PC-9 (cell line): ENCODE measurements at regions not wholly inside any gene's neighbourhood (a gene's known extent, or its start where the extent isn't known, plus 50 kb on each side); places are given as distances from the start of the nearest gene placed in this dataset.

Experiments
- BruUV-seq: library from RNA; stranded (reverse); fragments of 400-500 nt; replicated peaks from 2 replicates; lab custom pipeline; 2021; lab: Mats Ljungman, UMichigan
- CTCF ChIA-PET: fragments of 300-600 bp; sonication (Branson Sonifier 250); formaldehyde crosslinking; loops from one replicate; lab custom pipeline; 2022; ENCODE audit warnings: antibody characterized with exemption; lab: Charles Lee
- POLR2A ChIA-PET: fragments of 300-600 bp; sonication (Branson Sonifier 250); formaldehyde crosslinking; loops from one replicate; lab custom pipeline; 2022; ENCODE audit warnings: antibody characterized with exemption; ENCODE audit not compliant: unreplicated experiment; lab: Charles Lee
- DNase-seq, 2 experiments: peaks; one replicate each; pipeline versions ENCODE4 v3.0.0 to v3.0.0-alpha.2; 2015 to 2022; ENCODE audit warnings: mixed read lengths in 1 of 2
- H2AFZ ChIP-seq: fragments of 200-600 bp; sonication (generic); 2 replicates; pipeline ENCODE4 v1.8.1; 2017; ENCODE audit warnings: antibody characterized with exemption
- H3F3A ChIP-seq: fragments of 200-600 bp; sonication (generic); 2 replicates; pipeline ENCODE4 v1.8.1; 2017; ENCODE audit warnings: antibody characterized with exemption, mild to moderate bottlenecking, low read depth; ENCODE audit not compliant: insufficient read depth
- H3K27ac ChIP-seq: fragments of 200-600 bp; sonication (generic); 2 replicates; pipeline ENCODE4 v1.6.1; 2016; ENCODE audit warnings: mixed run types
- H3K27me3 ChIP-seq: fragments of 200-600 bp; sonication (generic); 2 replicates; pipeline ENCODE4 v1.6.1; 2016; ENCODE audit warnings: low read depth, mixed run types; ENCODE audit not compliant: insufficient read depth
- H3K36me3 ChIP-seq: fragments of 200-600 bp; sonication (generic); 2 replicates; pipeline ENCODE4 v1.6.1; 2016; ENCODE audit warnings: low read depth, mixed run types
- H3K4me1 ChIP-seq: fragments of 200-600 bp; sonication (generic); replicated peaks from 2 replicates; pipeline ENCODE4 v1.6.1; 2016; ENCODE audit warnings: mixed run types; ENCODE audit not compliant: insufficient read depth
- H3K4me2 ChIP-seq: fragments of 200-600 bp; sonication (generic); 2 replicates; pipeline ENCODE4 v1.6.1; 2017; ENCODE audit warnings: mixed run types
- H3K4me3 ChIP-seq: fragments of 200-600 bp; sonication (generic); 2 replicates; pipeline ENCODE4 v1.6.1; 2016; ENCODE audit warnings: mixed run types
- H3K79me2 ChIP-seq: fragments of 200-600 bp; sonication (generic); 2 replicates; pipeline ENCODE4 v1.6.1; 2017; ENCODE audit warnings: low read depth, mixed run types
- H3K9me2 ChIP-seq: fragments of 200-600 bp; sonication (generic); 2 replicates; pipeline ENCODE4 v1.8.1; 2017; ENCODE audit warnings: mild to moderate bottlenecking; ENCODE audit not compliant: insufficient read depth
- H3K9me3 ChIP-seq: fragments of 200-600 bp; sonication (generic); 2 replicates; pipeline ENCODE4 v1.8.1; 2016; ENCODE audit warnings: low read depth; ENCODE audit not compliant: insufficient read depth
- H4K20me1 ChIP-seq: fragments of 200-600 bp; sonication (generic); 2 replicates; pipeline ENCODE4 v1.8.1; 2017; ENCODE audit not compliant: insufficient read depth
- EZH2 ChIP-seq: fragments of 200-600 bp; sonication (generic); IDR thresholded peaks from 2 replicates; pipeline ENCODE4 v1.8.0; 2017; ENCODE audit warnings: antibody characterized with exemption, low read depth
- intact Hi-C: fragments of 100-400 bp; cut with micrococcal nuclease; formaldehyde crosslinking; loops from one replicate; pipeline ENCODE4 v1.10.0; 2022; ENCODE audit not compliant: unreplicated experiment
- TF ChIP-seq, protein P1 (sequence below): fragments of 200-600 bp; sonication (generic); conservative IDR thresholded peaks from 2 replicates; pipeline ENCODE4 v1.6.1; 2017; ENCODE audit warnings: mixed run types, antibody characterized with exemption, mild to moderate bottlenecking, moderate library complexity

DNA sequence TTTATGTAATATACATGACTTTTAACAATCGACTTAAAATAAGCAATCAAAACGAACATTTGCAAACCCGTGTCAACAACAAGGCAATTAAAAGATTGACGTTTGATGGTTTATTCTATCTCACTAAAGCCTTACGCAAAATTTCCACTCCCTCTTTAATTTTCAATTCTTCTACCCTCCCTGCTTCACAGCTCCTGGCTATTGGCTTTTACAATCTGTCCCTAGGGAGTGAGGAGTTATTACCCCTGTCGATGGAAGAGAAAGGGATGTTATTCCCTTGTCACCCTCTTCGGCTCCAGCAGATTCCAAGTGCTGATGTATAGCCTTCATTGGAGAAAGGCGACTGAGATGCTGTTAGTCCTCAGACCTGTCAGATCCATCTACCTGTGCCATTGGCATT is 161.3 kb downstream of the ZNF281 start:
- DNase-seq: no peak
- Histone ChIP-seq H3K9me3 (no peaks in the 10 kb centered on the region), H3K9me2 (no peaks in the 10 kb centered on the region), H2AFZ (no peak overlapping the region), H3K27ac (no peak overlapping the region), H3K36me3 (no peaks in the 10 kb centered on the region), H4K20me1 (no peaks in the 10 kb centered on the region), H3K27me3 (no peaks in the 10 kb centered on the region), H3K4me1 (no peaks in the 10 kb centered on the region), H3K4me3 (no peak overlapping the region), H3K4me2 (no peak overlapping the region), H3F3A (no peaks in the 10 kb centered on the region), H3K79me2 (no peaks in the 10 kb centered on the region)
- TF ChIP-seq, protein P1, sequence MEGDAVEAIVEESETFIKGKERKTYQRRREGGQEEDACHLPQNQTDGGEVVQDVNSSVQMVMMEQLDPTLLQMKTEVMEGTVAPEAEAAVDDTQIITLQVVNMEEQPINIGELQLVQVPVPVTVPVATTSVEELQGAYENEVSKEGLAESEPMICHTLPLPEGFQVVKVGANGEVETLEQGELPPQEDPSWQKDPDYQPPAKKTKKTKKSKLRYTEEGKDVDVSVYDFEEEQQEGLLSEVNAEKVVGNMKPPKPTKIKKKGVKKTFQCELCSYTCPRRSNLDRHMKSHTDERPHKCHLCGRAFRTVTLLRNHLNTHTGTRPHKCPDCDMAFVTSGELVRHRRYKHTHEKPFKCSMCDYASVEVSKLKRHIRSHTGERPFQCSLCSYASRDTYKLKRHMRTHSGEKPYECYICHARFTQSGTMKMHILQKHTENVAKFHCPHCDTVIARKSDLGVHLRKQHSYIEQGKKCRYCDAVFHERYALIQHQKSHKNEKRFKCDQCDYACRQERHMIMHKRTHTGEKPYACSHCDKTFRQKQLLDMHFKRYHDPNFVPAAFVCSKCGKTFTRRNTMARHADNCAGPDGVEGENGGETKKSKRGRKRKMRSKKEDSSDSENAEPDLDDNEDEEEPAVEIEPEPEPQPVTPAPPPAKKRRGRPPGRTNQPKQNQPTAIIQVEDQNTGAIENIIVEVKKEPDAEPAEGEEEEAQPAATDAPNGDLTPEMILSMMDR: no peak
- no peak for TF ChIP-seq EZH2
- ChIA-PET POLR2A (no interaction called here), CTCF (no interaction called here)
- no TSS peak for BruUV-seq
- intact Hi-C loops: no loop called here

DNA sequence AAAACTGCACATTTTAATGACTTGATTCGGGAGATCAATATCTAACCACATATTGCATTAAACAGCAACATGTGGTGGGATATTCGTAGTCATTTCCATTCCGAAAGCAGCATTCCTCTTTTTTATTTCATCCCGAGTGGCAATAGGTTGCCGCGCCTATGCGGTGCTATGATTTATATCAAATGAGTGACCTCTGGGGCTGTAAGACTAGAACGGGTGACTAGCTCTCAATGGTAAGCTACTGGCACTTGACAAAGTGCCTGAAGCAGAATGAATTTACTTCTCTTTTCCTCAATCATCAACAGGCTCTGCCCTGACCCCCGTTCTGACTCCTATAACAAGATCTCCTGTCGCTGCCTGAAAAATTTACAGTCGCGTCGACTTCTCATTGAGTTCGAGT is 162.3 kb downstream of the ZNF281 start:
- H2AFZ ChIP-seq: no peak overlapping the region
- no peaks in the 10 kb centered on the region for H3K9me3 ChIP-seq
- no peaks in the 10 kb centered on the region for H3K9me2 ChIP-seq
- intact Hi-C loops: no loop called here
- no peak overlapping the region for H3K27ac ChIP-seq
- H3K4me1 ChIP-seq: no peaks in the 10 kb centered on the region
- H3F3A ChIP-seq: no peaks in the 10 kb centered on the region
- no peaks in the 10 kb centered on the region for H4K20me1 ChIP-seq
- H3K27me3 ChIP-seq: no peaks in the 10 kb centered on the region
- no peak overlapping the region for H3K4me3 ChIP-seq
- no peak overlapping the region for H3K4me2 ChIP-seq
- CTCF ChIA-PET: no interaction called here
- DNase-seq: no peak
- POLR2A ChIA-PET: interaction anchor here (0.5 kb wide), 1 partner anchor 216 kb away, joined by 3 read pairs; no protein-coding TSS in a partner anchor
- no TSS peak for BruUV-seq
- no peaks in the 10 kb centered on the region for H3K79me2 ChIP-seq
- no peak for TF ChIP-seq EZH2
- TF ChIP-seq, protein P1: no peak
- no peaks in the 10 kb centered on the region for H3K36me3 ChIP-seq

DNA sequence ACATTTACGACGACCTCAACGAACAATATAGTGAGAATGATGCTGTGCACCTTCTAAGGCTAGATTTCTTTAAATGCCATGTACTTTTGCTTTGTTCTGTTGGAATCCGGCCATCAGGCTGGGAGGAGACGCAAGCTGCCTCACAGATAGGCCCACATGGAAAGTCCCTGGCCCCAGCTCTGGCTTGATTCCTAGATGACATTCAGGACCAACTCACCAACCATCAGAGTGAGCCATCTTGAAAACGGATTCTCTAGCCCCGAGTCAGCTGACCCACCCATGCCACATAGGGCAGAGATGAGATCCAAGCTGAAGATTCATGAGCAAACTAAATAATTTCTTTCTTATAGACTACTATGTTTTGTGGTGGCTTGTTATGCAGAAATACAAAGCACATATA is 164.4 kb downstream of the ZNF281 start:
- CTCF ChIA-PET: no interaction called here
- H3K9me2 ChIP-seq: no peaks in the 10 kb centered on the region

More for the DNA sequence above, 164.4 kb downstream of the ZNF281 start:
- H3K79me2 ChIP-seq: no peaks in the 10 kb centered on the region
- H3K27ac ChIP-seq: no peak overlapping the region
- H3K4me1 ChIP-seq: no peaks in the 10 kb centered on the region
- BruUV-seq: no TSS peak
- no peak for DNase-seq
- H3K4me3 ChIP-seq: no peak overlapping the region
- POLR2A ChIA-PET: no interaction called here
- H3K4me2 ChIP-seq: no peak overlapping the region
- H3F3A ChIP-seq: no peaks in the 10 kb centered on the region
- no peaks in the 10 kb centered on the region for H3K9me3 ChIP-seq
- H3K36me3 ChIP-seq: no peaks in the 10 kb centered on the region
- intact Hi-C loops: no loop called here
- H4K20me1 ChIP-seq: no peaks in the 10 kb centered on the region
- no peaks in the 10 kb centered on the region for H3K27me3 ChIP-seq
- TF ChIP-seq EZH2: no peak
- TF ChIP-seq, protein P1: no peak
- no peak overlapping the region; the same call in 1 of the 2 replicates for H2AFZ ChIP-seq
